Neural cell (in vitro differentiated cells): ENCODE measurements at regions not wholly inside any gene's neighbourhood (a gene's known extent, or its start where the extent isn't known, plus 50 kb on each side); places are given as distances from the start of the nearest gene placed in this dataset.

ENCODE experiments used
- H2AFZ ChIP-seq: fragments of 200-600, 300-800 bp; sonication (generic), shearing (Covaris generic); 2 replicates; pipeline ENCODE4 v1.6.0; 2014; ENCODE audit warnings: low read depth, mild to moderate bottlenecking, antibody characterized with exemption, low read length, moderate library complexity
- H3F3A ChIP-seq: fragments of 200-600 bp; shearing (Covaris generic); 2 replicates; pipeline ENCODE4 v1.6.1; 2016; ENCODE audit warnings: mild to moderate bottlenecking, moderate library complexity, mixed read lengths, antibody characterized with exemption, low read length; ENCODE audit not compliant: insufficient read depth, poor library complexity, severe bottlenecking
- H3K27ac ChIP-seq: fragments of 200-600, 300-800 bp; sonication (generic), shearing (Covaris generic); 2 replicates; pipeline ENCODE4 v1.5.1; 2014; ENCODE audit warnings: mild to moderate bottlenecking, low read length, moderate library complexity
- H3K27me3 ChIP-seq: fragments of 300-800, 200-600 bp; sonication (generic), shearing (Covaris generic); 2 replicates; pipeline ENCODE4 v1.6.0; 2014; ENCODE audit warnings: mild to moderate bottlenecking, low read depth, low read length, moderate library complexity; ENCODE audit not compliant: insufficient read depth
- H3K36me3 ChIP-seq: fragments of 300-800, 200-600 bp; sonication (generic), shearing (Covaris generic); 2 replicates; pipeline ENCODE4 v1.5.1; 2014; ENCODE audit warnings: mild to moderate bottlenecking, antibody characterized with exemption, low read length, moderate library complexity; ENCODE audit not compliant: insufficient read depth
- H3K4me2 ChIP-seq: fragments of 300-800, 200-600 bp; sonication (generic), shearing (Covaris generic); 2 replicates; pipeline ENCODE4 v1.6.0; 2014; ENCODE audit warnings: mild to moderate bottlenecking, low read length
- H3K4me3 ChIP-seq: fragments of 300-800, 200-600 bp; sonication (generic), shearing (Covaris generic); 2 replicates; pipeline ENCODE4 v1.5.1; 2014; ENCODE audit warnings: mild to moderate bottlenecking, low read length, moderate library complexity
- H3K79me2 ChIP-seq: fragments of 200-600 bp; shearing (Covaris generic); replicated peaks from 2 replicates; pipeline ENCODE4 v1.6.0; 2014; ENCODE audit warnings: mild to moderate bottlenecking, low read length, moderate library complexity; ENCODE audit not compliant: insufficient read depth
- H3K9ac ChIP-seq: fragments of 300-800, 200-600 bp; sonication (generic), shearing (Covaris generic); 2 replicates; pipeline ENCODE4 v1.6.1; 2016; ENCODE audit warnings: mild to moderate bottlenecking, low read length, mixed read lengths
- H3K9me2 ChIP-seq: fragments of 200-600 bp; shearing (Covaris generic); 2 replicates; pipeline ENCODE4 v1.6.1; 2016; ENCODE audit warnings: mild to moderate bottlenecking, low read length, mixed read lengths; ENCODE audit not compliant: insufficient read depth
- H3K9me3 ChIP-seq: fragments of 200-600, 300-800 bp; sonication (generic), shearing (Covaris generic); 2 replicates; pipeline ENCODE4 v1.6.1; 2016; ENCODE audit warnings: mild to moderate bottlenecking, mixed run types, low read length, moderate library complexity, mixed read lengths
- H4K20me1 ChIP-seq: fragments of 200-600 bp; shearing (Covaris generic); 2 replicates; pipeline ENCODE4 v1.6.1; 2016; ENCODE audit warnings: mild to moderate bottlenecking, mixed run types; ENCODE audit not compliant: insufficient read depth
- CTCF ChIP-seq: fragments of 450-650 bp; IDR thresholded peaks from 2 replicates; pipeline ENCODE4 v1.5.1; 2014; ENCODE audit warnings: antibody characterized with exemption, mild to moderate bottlenecking, moderate library complexity; ENCODE audit not compliant: poor library complexity, severe bottlenecking
- EP300 ChIP-seq: fragments of 450-650 bp; conservative IDR thresholded peaks from 2 replicates; pipeline ENCODE4 v1.6.1; 2014; ENCODE audit warnings: antibody characterized with exemption, mild to moderate bottlenecking, moderate library complexity; ENCODE audit not compliant: poor library complexity, severe bottlenecking
- EZH2 ChIP-seq: fragments of 200-600, 300-800 bp; shearing (Covaris generic), sonication (generic); IDR thresholded peaks from 2 replicates; pipeline ENCODE4 v1.6.1; 2014; ENCODE audit warnings: antibody characterized with exemption, low read length, borderline replicate concordance, mild to moderate bottlenecking; ENCODE audit not compliant: insufficient read depth, poor library complexity, severe bottlenecking
- MXI1 ChIP-seq: fragments of 450-650 bp; conservative IDR thresholded peaks from 2 replicates; pipeline ENCODE4 v1.6.1; 2014; ENCODE audit warnings: antibody characterized with exemption, mild to moderate bottlenecking; ENCODE audit not compliant: poor library complexity, severe bottlenecking
- POLR2AphosphoS5 ChIP-seq: IDR thresholded peaks from 2 replicates; pipeline ENCODE4 v1.6.1; 2012
- RAD21 ChIP-seq: fragments of 450-650 bp; conservative IDR thresholded peaks from 2 replicates; pipeline ENCODE4 v1.6.1; 2014; ENCODE audit warnings: antibody characterized with exemption, mild to moderate bottlenecking, moderate library complexity
- REST ChIP-seq: IDR thresholded peaks from 2 replicates; pipeline ENCODE4 v1.6.1; 2012; ENCODE audit warnings: borderline replicate concordance
- SMC3 ChIP-seq: fragments of 450-650 bp; conservative IDR thresholded peaks from 2 replicates; pipeline ENCODE4 v1.6.1; 2014; ENCODE audit warnings: antibody characterized with exemption, mild to moderate bottlenecking, moderate library complexity; ENCODE audit not compliant: poor library complexity
- TAF1 ChIP-seq: IDR thresholded peaks from 2 replicates; pipeline ENCODE4 v1.6.1; 2012; ENCODE audit warnings: low read depth

- Histone ChIP-seq H3K4me2 (no peak overlapping the region), H3K9me2 (no peaks in the 10 kb centered on the region), H3K27me3 (no peaks in the 10 kb centered on the region), H3K9ac (no peak overlapping the region), H3F3A (no peaks in the 10 kb centered on the region), H3K79me2 (no peaks in the 10 kb centered on the region), H2AFZ (no peak overlapping the region), H3K4me3 (no peak overlapping the region), H3K36me3 (no peaks in the 10 kb centered on the region), H3K27ac (no peak overlapping the region), H3K9me3 (no peaks in the 10 kb centered on the region), H4K20me1 (no peaks in the 10 kb centered on the region)
- TF ChIP-seq SMC3: no peak
- TF ChIP-seq EP300: no peak
- TF ChIP-seq TAF1: no peak
- no peak for TF ChIP-seq POLR2AphosphoS5
- no peak for TF ChIP-seq REST
- TF ChIP-seq EZH2: no peak
These were observed 107.3 kb upstream of the NANOS1 start for GRCh38 chr10:118922226-118922625.

- H3K79me2 ChIP-seq: no peaks in the 10 kb centered on the region
- no peak for TF ChIP-seq RAD21
- TF ChIP-seq EP300: no peak
- no peak for TF ChIP-seq POLR2AphosphoS5
- no peak for TF ChIP-seq REST
- no peak for TF ChIP-seq EZH2
- no peak for TF ChIP-seq CTCF
- no peak for TF ChIP-seq MXI1
- no peak for TF ChIP-seq SMC3
- no peak for TF ChIP-seq TAF1
- H3K27me3 ChIP-seq: no peaks in the 10 kb centered on the region
- H3K9me2 ChIP-seq: no peaks in the 10 kb centered on the region
- H3F3A ChIP-seq: no peaks in the 10 kb centered on the region
- no peaks in the 10 kb centered on the region for H4K20me1 ChIP-seq
- H3K27ac ChIP-seq: no peak overlapping the region
- H3K36me3 ChIP-seq: no peaks in the 10 kb centered on the region
- no peaks in the 10 kb centered on the region for H3K9me3 ChIP-seq
- no peak overlapping the region for H3K4me3 ChIP-seq
- no peak overlapping the region for H3K9ac ChIP-seq
- H3K4me2 ChIP-seq: no peak overlapping the region
- no peak overlapping the region for H2AFZ ChIP-seq
These were observed 106.5 kb upstream of the NANOS1 start for GRCh38 chr10:118922972-118923371.
